Neural cell (in vitro differentiated cells): ENCODE measurements at regions not wholly inside any gene's neighbourhood (a gene's known extent, or its start where the extent isn't known, plus 50 kb on each side); places are given as distances from the start of the nearest gene placed in this dataset.
"Not testable (repeated sequence)": the region's sequence is repeated elsewhere in the genome, so short reads cannot be mapped to it uniquely, and the experiment has no call there.

Source experiments
- H2AFZ ChIP-seq: fragments of 200-600, 300-800 bp; sonication (generic), shearing (Covaris generic); 2 replicates; pipeline ENCODE4 v1.6.0; 2014; ENCODE audit warnings: low read depth, mild to moderate bottlenecking, antibody characterized with exemption, low read length, moderate library complexity
- H3F3A ChIP-seq: fragments of 200-600 bp; shearing (Covaris generic); 2 replicates; pipeline ENCODE4 v1.6.1; 2016; ENCODE audit warnings: mild to moderate bottlenecking, moderate library complexity, mixed read lengths, antibody characterized with exemption, low read length; ENCODE audit not compliant: insufficient read depth, poor library complexity, severe bottlenecking
- H3K27ac ChIP-seq: fragments of 200-600, 300-800 bp; sonication (generic), shearing (Covaris generic); 2 replicates; pipeline ENCODE4 v1.5.1; 2014; ENCODE audit warnings: mild to moderate bottlenecking, low read length, moderate library complexity
- H3K27me3 ChIP-seq: fragments of 300-800, 200-600 bp; sonication (generic), shearing (Covaris generic); 2 replicates; pipeline ENCODE4 v1.6.0; 2014; ENCODE audit warnings: mild to moderate bottlenecking, low read depth, low read length, moderate library complexity; ENCODE audit not compliant: insufficient read depth
- H3K36me3 ChIP-seq: fragments of 300-800, 200-600 bp; sonication (generic), shearing (Covaris generic); 2 replicates; pipeline ENCODE4 v1.5.1; 2014; ENCODE audit warnings: mild to moderate bottlenecking, antibody characterized with exemption, low read length, moderate library complexity; ENCODE audit not compliant: insufficient read depth
- H3K4me2 ChIP-seq: fragments of 300-800, 200-600 bp; sonication (generic), shearing (Covaris generic); 2 replicates; pipeline ENCODE4 v1.6.0; 2014; ENCODE audit warnings: mild to moderate bottlenecking, low read length
- H3K4me3 ChIP-seq: fragments of 300-800, 200-600 bp; sonication (generic), shearing (Covaris generic); 2 replicates; pipeline ENCODE4 v1.5.1; 2014; ENCODE audit warnings: mild to moderate bottlenecking, low read length, moderate library complexity
- H3K79me2 ChIP-seq: fragments of 200-600 bp; shearing (Covaris generic); replicated peaks from 2 replicates; pipeline ENCODE4 v1.6.0; 2014; ENCODE audit warnings: mild to moderate bottlenecking, low read length, moderate library complexity; ENCODE audit not compliant: insufficient read depth
- H3K9ac ChIP-seq: fragments of 300-800, 200-600 bp; sonication (generic), shearing (Covaris generic); 2 replicates; pipeline ENCODE4 v1.6.1; 2016; ENCODE audit warnings: mild to moderate bottlenecking, low read length, mixed read lengths
- H3K9me2 ChIP-seq: fragments of 200-600 bp; shearing (Covaris generic); 2 replicates; pipeline ENCODE4 v1.6.1; 2016; ENCODE audit warnings: mild to moderate bottlenecking, low read length, mixed read lengths; ENCODE audit not compliant: insufficient read depth
- H3K9me3 ChIP-seq: fragments of 200-600, 300-800 bp; sonication (generic), shearing (Covaris generic); 2 replicates; pipeline ENCODE4 v1.6.1; 2016; ENCODE audit warnings: mild to moderate bottlenecking, mixed run types, low read length, moderate library complexity, mixed read lengths
- H4K20me1 ChIP-seq: fragments of 200-600 bp; shearing (Covaris generic); 2 replicates; pipeline ENCODE4 v1.6.1; 2016; ENCODE audit warnings: mild to moderate bottlenecking, mixed run types; ENCODE audit not compliant: insufficient read depth
- EP300 ChIP-seq: fragments of 450-650 bp; conservative IDR thresholded peaks from 2 replicates; pipeline ENCODE4 v1.6.1; 2014; ENCODE audit warnings: antibody characterized with exemption, mild to moderate bottlenecking, moderate library complexity; ENCODE audit not compliant: poor library complexity, severe bottlenecking
- EZH2 ChIP-seq: fragments of 200-600, 300-800 bp; shearing (Covaris generic), sonication (generic); IDR thresholded peaks from 2 replicates; pipeline ENCODE4 v1.6.1; 2014; ENCODE audit warnings: antibody characterized with exemption, low read length, borderline replicate concordance, mild to moderate bottlenecking; ENCODE audit not compliant: insufficient read depth, poor library complexity, severe bottlenecking
- MXI1 ChIP-seq: fragments of 450-650 bp; conservative IDR thresholded peaks from 2 replicates; pipeline ENCODE4 v1.6.1; 2014; ENCODE audit warnings: antibody characterized with exemption, mild to moderate bottlenecking; ENCODE audit not compliant: poor library complexity, severe bottlenecking
- POLR2AphosphoS5 ChIP-seq: IDR thresholded peaks from 2 replicates; pipeline ENCODE4 v1.6.1; 2012
- RAD21 ChIP-seq: fragments of 450-650 bp; conservative IDR thresholded peaks from 2 replicates; pipeline ENCODE4 v1.6.1; 2014; ENCODE audit warnings: antibody characterized with exemption, mild to moderate bottlenecking, moderate library complexity
- REST ChIP-seq: IDR thresholded peaks from 2 replicates; pipeline ENCODE4 v1.6.1; 2012; ENCODE audit warnings: borderline replicate concordance
- SMC3 ChIP-seq: fragments of 450-650 bp; conservative IDR thresholded peaks from 2 replicates; pipeline ENCODE4 v1.6.1; 2014; ENCODE audit warnings: antibody characterized with exemption, mild to moderate bottlenecking, moderate library complexity; ENCODE audit not compliant: poor library complexity
- TAF1 ChIP-seq: IDR thresholded peaks from 2 replicates; pipeline ENCODE4 v1.6.1; 2012; ENCODE audit warnings: low read depth
- TF ChIP-seq, protein P1 (sequence below): fragments of 450-650 bp; IDR thresholded peaks from 2 replicates; pipeline ENCODE4 v1.5.1; 2014; ENCODE audit warnings: antibody characterized with exemption, mild to moderate bottlenecking, moderate library complexity; ENCODE audit not compliant: poor library complexity, severe bottlenecking

- no peak for TF ChIP-seq REST
Measured at GRCh38 chr2:49737606-49738005, 583.3 kb upstream of the FSHR start (continued).

DNA sequence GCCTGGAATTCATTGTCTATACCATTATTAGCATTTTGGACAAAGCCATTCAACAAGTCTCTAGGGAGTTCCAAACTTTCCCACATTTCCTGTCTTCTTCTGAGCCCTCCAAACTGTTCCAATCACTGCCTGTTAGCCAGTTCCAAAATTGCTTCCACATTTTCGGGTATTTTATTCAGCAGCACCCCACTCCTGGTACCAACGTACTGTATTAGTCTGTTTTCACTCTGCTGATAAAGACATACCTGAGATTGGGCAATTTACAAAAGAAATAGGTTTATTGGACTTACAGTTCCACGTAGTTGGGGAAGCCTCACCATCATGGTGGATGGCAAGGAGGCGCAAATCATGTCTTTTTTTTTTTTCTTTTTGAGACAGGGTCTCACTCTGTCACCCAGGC lies 578.6 kb upstream of the FSHR start:
- not testable (repeated sequence) for H4K20me1 ChIP-seq, H3K9ac ChIP-seq, H2AFZ ChIP-seq, H3K79me2 ChIP-seq, H3K27me3 ChIP-seq, H3F3A ChIP-seq, H3K4me2 ChIP-seq, H3K9me2 ChIP-seq, H3K36me3 ChIP-seq, H3K27ac ChIP-seq, H3K9me3 ChIP-seq, H3K4me3 ChIP-seq

- Histone ChIP-seq H3K9me2 (no peaks in the 10 kb centered on the region), H4K20me1 (no peaks in the 10 kb centered on the region), H3K4me3 (no peak overlapping the region), H3F3A (no peaks in the 10 kb centered on the region), H3K4me2 (no peak overlapping the region), H3K27me3 (no peaks in the 10 kb centered on the region), H3K9ac (no peak overlapping the region), H3K36me3 (no peaks in the 10 kb centered on the region), H2AFZ (no peak overlapping the region), H3K9me3 (no peaks in the 10 kb centered on the region), H3K79me2 (no peaks in the 10 kb centered on the region), H3K27ac (no peak overlapping the region)
- TF ChIP-seq, protein P1, sequence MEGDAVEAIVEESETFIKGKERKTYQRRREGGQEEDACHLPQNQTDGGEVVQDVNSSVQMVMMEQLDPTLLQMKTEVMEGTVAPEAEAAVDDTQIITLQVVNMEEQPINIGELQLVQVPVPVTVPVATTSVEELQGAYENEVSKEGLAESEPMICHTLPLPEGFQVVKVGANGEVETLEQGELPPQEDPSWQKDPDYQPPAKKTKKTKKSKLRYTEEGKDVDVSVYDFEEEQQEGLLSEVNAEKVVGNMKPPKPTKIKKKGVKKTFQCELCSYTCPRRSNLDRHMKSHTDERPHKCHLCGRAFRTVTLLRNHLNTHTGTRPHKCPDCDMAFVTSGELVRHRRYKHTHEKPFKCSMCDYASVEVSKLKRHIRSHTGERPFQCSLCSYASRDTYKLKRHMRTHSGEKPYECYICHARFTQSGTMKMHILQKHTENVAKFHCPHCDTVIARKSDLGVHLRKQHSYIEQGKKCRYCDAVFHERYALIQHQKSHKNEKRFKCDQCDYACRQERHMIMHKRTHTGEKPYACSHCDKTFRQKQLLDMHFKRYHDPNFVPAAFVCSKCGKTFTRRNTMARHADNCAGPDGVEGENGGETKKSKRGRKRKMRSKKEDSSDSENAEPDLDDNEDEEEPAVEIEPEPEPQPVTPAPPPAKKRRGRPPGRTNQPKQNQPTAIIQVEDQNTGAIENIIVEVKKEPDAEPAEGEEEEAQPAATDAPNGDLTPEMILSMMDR = no peak
- TF ChIP-seq EZH2 = no peak
- no peak for TF ChIP-seq TAF1
- no peak for TF ChIP-seq SMC3
Measured at GRCh38 chr2:49719241-49719640, 564.9 kb upstream of the FSHR start.

GRCh38 chr2:49715597-49715996 lies 561.3 kb upstream of the FSHR start:
- no peaks in the 10 kb centered on the region for H3K36me3 ChIP-seq
- H3K4me2 ChIP-seq = no peak overlapping the region
- no peaks in the 10 kb centered on the region for H3F3A ChIP-seq
- no peaks in the 10 kb centered on the region for H3K9me2 ChIP-seq
- H4K20me1 ChIP-seq = no peaks in the 10 kb centered on the region
- H3K9me3 ChIP-seq = no peaks in the 10 kb centered on the region
- no peak overlapping the region for H3K9ac ChIP-seq
- H3K79me2 ChIP-seq = no peaks in the 10 kb centered on the region
- no peak overlapping the region for H2AFZ ChIP-seq
- no peaks in the 10 kb centered on the region for H3K27me3 ChIP-seq
- TF ChIP-seq SMC3 (no peak), EZH2 (no peak), POLR2AphosphoS5 (no peak), MXI1 (no peak), REST (no peak), RAD21 (no peak), EP300 (no peak), TAF1 (no peak)
- TF ChIP-seq, protein P1 = no peak
- H3K4me3 ChIP-seq = no peak overlapping the region
- H3K27ac ChIP-seq = no peak overlapping the region
